Epithelial cell of esophagus (primary cell): ENCODE measurements at regions not wholly inside any gene's neighbourhood (a gene's known extent, or its start where the extent isn't known, plus 50 kb on each side); places are given as distances from the start of the nearest gene placed in this dataset.
"Not testable (repeated sequence)": the region's sequence is repeated elsewhere in the genome, so short reads cannot be mapped to it uniquely, and the experiment has no call there.

ENCODE experiments used
- DNase-seq: peaks from one replicate; pipeline ENCODE4 v3.0.0; 2010; ENCODE audit warnings: low read depth
- H3K4me3 ChIP-seq: 2 replicates; pipeline ENCODE4 v1.5.1; 2011; ENCODE audit warnings: mild to moderate bottlenecking, low read length, control low read depth
- CTCF ChIP-seq: IDR thresholded peaks from 2 replicates; pipeline ENCODE4 v1.5.1; 2011; ENCODE audit warnings: low read depth, mild to moderate bottlenecking, low read length, control low read depth, inconsistent platforms; ENCODE audit not compliant: insufficient read depth; ENCODE audit errors: missing control alignments

GRCh38 chr7:54292171-54292925 lies 249.8 kb upstream of the VSTM2A start:
- no peak for DNase-seq
- no peak for TF ChIP-seq CTCF
- no peak overlapping the region for H3K4me3 ChIP-seq

- H3K4me3 ChIP-seq, result no peak overlapping the region
- DNase-seq, result no peak
- TF ChIP-seq CTCF, result no peak
Observed at GRCh38 chr7:54299426-54299825, 242.7 kb upstream of the VSTM2A start.

GRCh38 chr7:54315955-54316354 lies 226.2 kb upstream of the VSTM2A start:
- DNase-seq, result not testable (repeated sequence)

GRCh38 chr7:54326592-54327167 lies 215.5 kb upstream of the VSTM2A start:
- DNase-seq, result no peak
- TF ChIP-seq CTCF, result no peak
- H3K4me3 ChIP-seq, result no peak overlapping the region

More at GRCh38 chr7:54315955-54316354, 226.2 kb upstream of the VSTM2A start:
- H3K4me3 ChIP-seq, result not testable (repeated sequence)

- H3K4me3 ChIP-seq, result no peak overlapping the region
- no peak for TF ChIP-seq CTCF
Observed at GRCh38 chr7:54330216-54330800, 211.9 kb upstream of the VSTM2A start.

GRCh38 chr7:54331311-54331710 lies 210.9 kb upstream of the VSTM2A start:
- TF ChIP-seq CTCF, result no peak
- DNase-seq, result no peak
- H3K4me3 ChIP-seq, result no peak overlapping the region

More at GRCh38 chr7:54330216-54330800, 211.9 kb upstream of the VSTM2A start:
- no peak for DNase-seq

GRCh38 chr7:54332301-54332700 lies 209.9 kb upstream of the VSTM2A start:
- no peak for TF ChIP-seq CTCF
- DNase-seq, result no peak
- H3K4me3 ChIP-seq, result no peak overlapping the region
